HK-2 (cell line): ENCODE measurements at regions not wholly inside any gene's neighbourhood (a gene's known extent, or its start where the extent isn't known, plus 50 kb on each side); places are given as distances from the start of the nearest gene placed in this dataset.

ENCODE experiments used
- DNase-seq: peaks from one replicate; pipeline ENCODE4 v3.0.0-alpha.2; 2018; ENCODE audit not compliant: unreplicated experiment

DNA sequence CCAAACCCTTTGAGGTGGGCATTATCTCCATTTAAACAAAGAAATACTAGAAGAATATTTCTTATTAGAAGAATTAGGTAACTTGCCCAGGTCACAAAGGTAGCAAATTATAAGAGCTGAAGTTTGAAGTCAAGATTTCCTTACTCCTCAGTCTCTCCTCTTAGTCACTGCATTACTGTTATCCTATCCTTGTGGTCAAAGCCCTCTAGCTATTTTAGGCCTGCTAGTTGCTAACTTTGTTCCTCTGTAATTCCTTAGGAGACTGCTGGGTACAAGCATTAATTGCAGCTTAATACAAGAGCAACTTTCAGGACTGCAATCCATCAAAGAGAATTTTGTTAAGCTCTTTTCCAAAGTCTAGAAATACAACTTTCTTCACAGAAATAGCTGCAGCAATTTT lies 528.2 kb downstream of the ZIC1 start:
- DNase-seq: no peak

DNA sequence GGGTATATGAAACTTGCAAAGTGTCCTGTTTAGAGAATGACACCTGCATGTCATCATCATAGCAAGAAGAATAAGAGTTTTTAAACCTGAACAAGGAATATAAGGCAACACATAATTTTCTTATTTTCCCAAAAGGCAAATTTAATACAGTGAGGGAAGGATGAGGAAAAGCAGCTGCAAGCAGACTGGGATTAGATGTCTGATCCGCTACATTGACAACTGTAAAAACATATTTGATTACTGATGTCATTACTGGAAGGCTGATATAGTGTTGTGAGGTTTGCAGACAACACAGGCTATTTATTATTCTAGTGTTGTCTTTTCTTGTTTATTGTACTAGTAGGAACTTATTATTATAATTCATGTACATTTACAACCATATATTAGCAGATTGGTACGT lies 528.7 kb downstream of the ZIC1 start:
- DNase-seq: no peak

GRCh38 chr3:147939425-147939824 lies 530.3 kb downstream of the ZIC1 start:
- no peak for DNase-seq

GRCh38 chr3:147939839-147940238 lies 530.7 kb downstream of the ZIC1 start:
- DNase-seq: no peak

GRCh38 chr3:147940405-147941193 lies 531.4 kb downstream of the ZIC1 start:
- DNase-seq: no peak

DNA sequence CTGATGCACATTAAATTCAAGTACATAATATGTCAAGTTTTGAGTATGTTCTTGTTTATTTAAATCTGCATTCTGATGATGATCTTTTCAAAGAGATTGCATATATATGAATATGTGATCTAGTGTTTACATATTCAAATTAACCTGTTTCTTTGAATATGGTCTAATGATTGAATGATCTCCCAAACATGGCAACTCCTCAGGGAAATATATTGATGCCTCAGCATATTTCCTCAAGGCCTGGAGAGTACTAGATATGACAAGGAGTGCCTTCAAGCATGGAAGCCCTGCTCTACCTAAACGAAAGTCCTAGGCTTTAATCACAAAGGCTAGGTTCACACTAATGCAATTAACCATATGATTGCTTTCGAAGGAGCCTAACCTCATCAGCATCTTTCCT lies 532.8 kb downstream of the ZIC1 start:
- DNase-seq: no peak

- DNase-seq: no peak
These were observed 534.2 kb downstream of the ZIC1 start for GRCh38 chr3:147943265-147943945.

- peak; percentile 62 for DNase-seq
These were observed 536.9 kb downstream of the ZIC1 start for GRCh38 chr3:147945968-147946519.

- DNase-seq: no peak
These were observed 547.5 kb downstream of the ZIC1 start for GRCh38 chr3:147956615-147957014.

GRCh38 chr3:147958754-147959153 lies 549.6 kb downstream of the ZIC1 start:
- DNase-seq: no peak

GRCh38 chr3:147960786-147961185 lies 551.6 kb downstream of the ZIC1 start:
- DNase-seq: no peak

DNA sequence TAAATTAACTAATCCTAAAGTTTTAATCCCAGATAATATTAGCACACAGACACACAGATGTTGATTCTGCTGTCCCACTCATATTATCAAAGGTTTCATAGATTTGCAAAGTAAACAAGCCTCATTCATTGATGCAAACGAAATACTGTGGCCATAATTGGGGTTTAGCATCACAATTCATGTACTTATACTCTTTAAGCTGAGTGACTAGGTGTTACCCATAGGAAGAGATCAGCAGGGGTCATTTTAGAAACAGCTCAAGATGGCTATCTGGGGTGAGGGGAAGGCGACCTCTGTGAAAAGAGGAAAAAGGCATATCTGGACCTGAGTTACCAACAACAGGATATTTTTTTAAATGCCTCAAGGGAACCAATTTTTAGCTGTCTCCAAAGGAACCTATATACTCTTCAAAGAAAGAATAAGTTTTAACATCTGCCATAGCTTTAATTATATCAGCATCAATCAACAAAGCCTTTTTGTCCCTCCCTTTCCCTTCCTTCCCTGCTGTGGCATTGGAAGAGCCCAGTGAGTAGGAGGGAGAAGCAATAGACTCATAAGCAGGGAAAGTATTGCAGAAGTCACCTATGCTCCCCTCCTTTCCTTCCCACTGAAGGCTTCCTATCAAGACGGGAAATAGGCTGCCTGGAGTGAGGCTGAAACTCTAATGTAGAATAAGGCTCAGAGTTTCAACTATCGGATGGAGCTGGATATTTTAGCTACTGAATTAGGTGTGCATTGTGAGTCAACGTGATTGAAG lies 553.4 kb downstream of the ZIC1 start:
- DNase-seq: no peak

- DNase-seq: no peak
These were observed 554.5 kb downstream of the ZIC1 start for GRCh38 chr3:147963711-147964110.

DNA sequence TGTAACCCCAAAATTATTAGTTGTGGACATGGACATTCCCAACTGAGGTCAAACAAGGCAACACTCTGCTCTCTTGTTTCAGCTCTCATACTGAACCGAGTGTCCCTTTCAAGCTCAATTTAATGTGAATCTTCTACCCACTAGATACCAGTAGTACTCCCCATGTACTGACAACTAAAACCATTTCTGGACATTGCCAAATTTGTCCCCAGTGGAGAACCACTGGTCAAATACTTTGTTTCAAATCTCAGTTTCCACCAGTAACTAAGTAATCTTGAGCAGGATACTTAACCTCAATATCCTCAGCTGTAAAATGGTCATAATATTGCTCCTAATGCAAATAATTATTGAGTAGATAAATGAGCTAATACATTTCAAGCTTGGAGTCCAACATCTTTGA lies 566.0 kb downstream of the ZIC1 start:
- no peak for DNase-seq

DNA sequence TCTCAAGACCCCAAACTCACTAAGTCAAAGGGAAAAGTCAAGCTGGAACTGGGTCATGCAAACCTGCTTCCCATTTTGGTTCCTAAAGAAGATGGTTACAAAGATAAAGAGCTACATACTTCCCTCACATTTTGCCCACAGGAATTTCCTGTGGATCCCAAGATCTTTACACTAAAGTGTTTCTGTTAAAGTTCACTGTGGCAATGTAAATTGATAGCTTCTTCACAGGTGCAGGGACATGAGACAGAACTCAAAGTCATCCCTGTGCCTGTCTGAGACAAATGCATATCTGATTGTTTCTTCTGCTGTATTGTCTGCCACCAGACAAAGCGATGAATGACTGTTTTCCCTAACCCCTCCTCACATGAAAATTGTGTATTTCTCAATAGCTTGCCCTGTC lies 567.8 kb downstream of the ZIC1 start:
- DNase-seq: no peak

GRCh38 chr3:147987549-147987948 lies 578.4 kb downstream of the ZIC1 start:
- DNase-seq: no peak

- no peak for DNase-seq
These were observed 580.2 kb downstream of the ZIC1 start for GRCh38 chr3:147989344-147989743.

GRCh38 chr3:148002705-148003205 lies 593.6 kb downstream of the ZIC1 start:
- no peak for DNase-seq

DNA sequence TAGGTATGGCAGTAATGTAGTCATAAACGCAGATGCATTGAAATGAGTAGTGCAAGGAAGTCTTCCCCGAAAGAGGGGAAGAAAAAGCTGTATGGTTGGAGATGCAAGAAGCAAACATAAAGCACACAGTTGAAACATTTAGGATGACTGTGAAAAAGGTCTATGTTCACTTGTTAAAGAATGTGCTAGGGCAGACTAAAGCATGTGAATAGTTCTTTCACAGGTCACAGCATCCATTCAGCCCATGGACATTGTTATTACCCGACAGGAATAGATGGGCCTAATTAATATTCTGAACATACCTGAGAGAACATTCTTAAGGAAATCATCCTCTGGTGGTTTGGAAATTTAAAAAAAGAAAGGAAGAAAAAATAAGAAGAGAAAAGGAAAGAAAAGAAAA lies 595.2 kb downstream of the ZIC1 start:
- no peak for DNase-seq

DNA sequence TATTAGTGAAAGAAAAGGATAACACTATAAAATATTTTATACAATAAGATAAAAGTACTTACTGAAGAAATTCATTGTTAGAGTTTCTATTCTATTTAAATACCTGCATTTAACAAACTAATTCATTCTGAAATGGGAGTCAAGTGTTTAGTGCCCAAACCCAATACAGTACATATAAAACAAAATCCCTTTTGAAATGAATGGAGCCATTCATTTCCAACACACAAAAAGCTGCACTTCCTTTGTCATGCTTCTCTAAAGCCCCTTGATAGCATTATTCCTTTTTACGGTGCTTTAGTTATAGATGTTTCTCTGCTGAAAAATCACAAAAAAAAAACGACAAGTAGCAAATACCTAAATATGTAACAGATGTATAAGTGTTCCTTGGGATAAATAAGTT lies 596.3 kb downstream of the ZIC1 start:
- no peak for DNase-seq

GRCh38 chr3:148006508-148006907 lies 597.3 kb downstream of the ZIC1 start:
- DNase-seq: peak; percentile 59

- no peak for DNase-seq
These were observed 599.4 kb downstream of the ZIC1 start for GRCh38 chr3:148008591-148008990.
